HEK293 (cell line): ENCODE measurements at regions not wholly inside any gene's neighbourhood (a gene's known extent, or its start where the extent isn't known, plus 50 kb on each side); places are given as distances from the start of the nearest gene placed in this dataset.

Experiments
- CTCF ChIA-PET: fragments of 350-600 bp; formaldehyde crosslinking; extraction: SDS; loops from one replicate; lab custom pipeline; 2021; ENCODE audit warnings: antibody characterized with exemption; lab: Yijun Ruan, JAX
- POLR2A ChIA-PET: fragments of 300-600 bp; formaldehyde crosslinking; extraction: SDS; loops from one replicate; lab custom pipeline; 2020; ENCODE audit warnings: antibody characterized with exemption, inconsistent platforms; lab: Yijun Ruan, JAX
- H3K27ac ChIP-seq: fragments of 200-500 bp; sonication (Bioruptor generic); 2 replicates; pipeline ENCODE4 v1.5.1; 2014; ENCODE audit warnings: low read depth, low read length, control low read depth, inconsistent platforms; ENCODE audit errors: extremely low read depth
- H3K36me3 ChIP-seq, 2 experiments: fragments of 200-500 bp in 1 of 2; sonication (Bioruptor generic) in 1 of 2; 1 replicate in 1 of 2; 2 replicates in 1 of 2; pipeline ENCODE4 v1.5.1; 2014 to 2017; ENCODE audit warnings: inconsistent platforms in 2 of 2, low read length in 2 of 2; ENCODE audit not compliant: control insufficient read depth in 2 of 2, insufficient read depth in 1 of 2
- H3K4me1 ChIP-seq: fragments of 200-500 bp; sonication (Bioruptor generic); 2 replicates; pipeline ENCODE4 v1.5.1; 2014; ENCODE audit warnings: mild to moderate bottlenecking, low read length, inconsistent platforms; ENCODE audit not compliant: control insufficient read depth, insufficient read depth
- H3K4me3 ChIP-seq: 2 replicates; pipeline ENCODE4 v1.5.1; 2011; ENCODE audit warnings: low read depth, mild to moderate bottlenecking, control low read depth, low read length, moderate library complexity
- H3K9me3 ChIP-seq: fragments of 200-500 bp; sonication (Bioruptor generic); 2 replicates; pipeline ENCODE4 v1.5.1; 2014; ENCODE audit warnings: low read depth, low read length, inconsistent platforms; ENCODE audit not compliant: control insufficient read depth, insufficient read depth
- EGR2 ChIP-seq: fragments of 450-650 bp; formaldehyde crosslinking; IDR thresholded peaks from 2 replicates; pipeline ENCODE4 v1.5.1; 2016; ENCODE audit warnings: low read depth, missing biosample characterization, missing genetic modification characterization
- FEZF1 ChIP-seq: fragments of 450-650 bp; formaldehyde crosslinking; IDR thresholded peaks from 2 replicates; pipeline ENCODE4 v1.5.1; 2016; ENCODE audit warnings: missing biosample characterization, missing genetic modification characterization
- GLIS2 ChIP-seq: fragments of 450-650 bp; formaldehyde crosslinking; IDR thresholded peaks from 2 replicates; pipeline ENCODE4 v1.5.1; 2016; ENCODE audit warnings: missing biosample characterization, missing genetic modification characterization
- SALL2 ChIP-seq: fragments of 450-650 bp; formaldehyde crosslinking; IDR thresholded peaks from 2 replicates; pipeline ENCODE4 v1.5.0; 2017; ENCODE audit warnings: missing biosample characterization, mild to moderate bottlenecking, missing genetic modification characterization, borderline replicate concordance
- SCRT1 ChIP-seq: fragments of 450-650 bp; formaldehyde crosslinking; IDR thresholded peaks from 2 replicates; pipeline ENCODE4 v1.5.1; 2016; ENCODE audit warnings: missing biosample characterization, missing genetic modification characterization, borderline replicate concordance
- SETDB1 ChIP-seq: IDR thresholded peaks from one replicate; pipeline ENCODE4 v1.6.1; 2017; ENCODE audit warnings: mild to moderate bottlenecking, low read length, moderate library complexity, mixed read lengths; ENCODE audit not compliant: insufficient read length
- ZFHX2 ChIP-seq: fragments of 450-650 bp; formaldehyde crosslinking; conservative IDR thresholded peaks from 2 replicates; pipeline ENCODE4 v1.5.1; 2016; ENCODE audit warnings: missing biosample characterization, missing genetic modification characterization
- ZFP3 ChIP-seq: fragments of 450-650 bp; formaldehyde crosslinking; IDR thresholded peaks from 2 replicates; pipeline ENCODE4 v1.5.1; 2016; ENCODE audit warnings: low read depth, missing biosample characterization, missing genetic modification characterization
- ZNF146 ChIP-seq: fragments of 450-650 bp; formaldehyde crosslinking; IDR thresholded peaks from 2 replicates; pipeline ENCODE4 v1.5.1; 2016; ENCODE audit warnings: missing biosample characterization, missing genetic modification characterization
- ZNF184 ChIP-seq: fragments of 450-650 bp; IDR thresholded peaks from 2 replicates; pipeline ENCODE4 v1.5.1; 2018; ENCODE audit warnings: missing biosample characterization, mild to moderate bottlenecking, missing genetic modification characterization
- ZNF311 ChIP-seq: fragments of 450-650 bp; formaldehyde crosslinking; IDR thresholded peaks from 2 replicates; pipeline ENCODE4 v1.5.1; 2017; ENCODE audit warnings: missing biosample characterization, missing genetic modification characterization, borderline replicate concordance
- ZNF544 ChIP-seq: fragments of 450-650 bp; formaldehyde crosslinking; IDR thresholded peaks from 2 replicates; pipeline ENCODE4 v1.5.0; 2017; ENCODE audit warnings: missing biosample characterization, missing genetic modification characterization
- ZNF623 ChIP-seq: fragments of 450-650 bp; formaldehyde crosslinking; IDR thresholded peaks from 2 replicates; pipeline ENCODE4 v1.5.1; 2016; ENCODE audit warnings: missing biosample characterization, missing genetic modification characterization
- ZNF624 ChIP-seq: fragments of 450-650 bp; formaldehyde crosslinking; IDR thresholded peaks from 2 replicates; pipeline ENCODE4 v1.5.1; 2017; ENCODE audit warnings: missing biosample characterization, missing genetic modification characterization
- ZNF664 ChIP-seq: fragments of 450-650 bp; formaldehyde crosslinking; IDR thresholded peaks from 2 replicates; pipeline ENCODE4 v1.5.1; 2016; ENCODE audit warnings: missing biosample characterization, missing genetic modification characterization
- ZNF707 ChIP-seq: fragments of 450-650 bp; formaldehyde crosslinking; IDR thresholded peaks from 2 replicates; pipeline ENCODE4 v1.5.1; 2016; ENCODE audit warnings: missing biosample characterization, missing genetic modification characterization
- TF ChIP-seq, protein P1 (sequence below): fragments of 450-650 bp; formaldehyde crosslinking; IDR thresholded peaks from 2 replicates; pipeline ENCODE4 v1.5.1; 2017; ENCODE audit warnings: missing biosample characterization, missing genetic modification characterization
- TF ChIP-seq, protein P2 (sequence below): fragments of 450-650 bp; formaldehyde crosslinking; IDR thresholded peaks from 2 replicates; pipeline ENCODE4 v1.5.1; 2016; ENCODE audit warnings: missing biosample characterization, missing genetic modification characterization

DNA sequence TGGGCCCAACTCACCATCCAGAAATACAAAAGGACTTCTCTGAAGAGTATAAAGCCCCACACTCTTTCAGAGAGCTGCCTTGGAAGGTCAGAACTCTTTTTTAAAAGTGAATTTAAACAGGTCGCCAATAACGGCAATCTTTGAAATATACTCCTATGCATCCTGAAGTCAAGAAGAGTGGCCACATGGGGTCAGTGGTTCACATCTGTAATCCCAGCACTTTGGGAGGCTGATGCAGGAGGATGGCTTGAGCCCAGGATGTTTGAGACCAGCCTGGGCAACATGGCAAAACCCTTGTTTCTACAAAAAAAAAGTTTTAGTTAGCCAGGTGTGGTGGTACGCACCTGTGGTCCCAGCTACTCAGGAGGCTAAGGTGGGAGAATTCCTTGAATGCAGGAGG lies 68.1 kb upstream of the FZD7 start:
- POLR2A ChIA-PET, result no interaction called here
- CTCF ChIA-PET, result interaction anchor here (0.7 to 1.5 kb wide), 6 partner anchors 12 to 195 kb away, joined by 3 to 8 read pairs (median 3); no protein-coding TSS in a partner anchor

DNA sequence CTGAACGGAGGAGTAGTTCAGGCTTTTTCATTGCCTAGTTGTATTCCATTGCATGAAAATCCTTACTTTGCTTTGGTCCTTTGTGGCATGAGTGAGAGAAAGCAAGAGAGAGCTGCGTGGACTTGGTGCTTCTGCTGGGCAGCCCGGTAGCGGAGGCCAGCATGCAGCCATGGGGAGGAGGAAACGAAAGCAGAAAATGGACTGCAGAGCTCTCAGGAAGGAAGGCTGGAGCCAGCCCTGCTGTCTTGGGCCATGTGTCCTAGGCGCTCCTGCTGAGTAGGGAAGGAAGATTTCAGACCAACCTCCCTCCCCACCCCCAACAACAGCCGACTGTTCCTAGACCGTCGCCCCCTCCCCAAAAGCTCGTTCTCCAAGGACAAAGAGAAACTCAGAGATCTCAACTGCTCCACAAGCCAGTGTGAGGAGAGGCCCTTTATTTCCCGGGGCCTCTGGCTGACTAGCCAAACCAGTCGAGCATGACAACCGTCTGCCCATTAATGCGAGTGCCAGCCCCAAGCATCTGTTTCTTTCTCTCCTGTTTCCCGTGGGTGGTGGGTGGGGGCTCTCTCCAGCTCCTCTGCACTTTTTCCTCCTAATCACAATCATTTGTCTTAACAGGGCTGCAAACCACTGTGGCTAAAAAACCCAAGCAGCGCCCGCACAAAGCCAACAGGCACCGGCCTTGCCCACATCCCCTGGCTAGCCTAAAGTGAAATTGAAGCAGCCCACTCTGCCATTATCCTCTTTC lies 66.8 kb upstream of the FZD7 start:
- Histone ChIP-seq H3K9me3 (no peaks in the 10 kb centered on the region), H3K4me1 (no peaks in the 10 kb centered on the region), H3K36me3 (no peaks in the 10 kb centered on the region), H3K27ac (no peak overlapping the region), H3K4me3 (no peak overlapping the region)
- POLR2A ChIA-PET, result no interaction called here
- TF ChIP-seq SALL2 (tag by site-specific recombination) (no peak), SCRT1 (tag by site-specific recombination) (no peak), ZNF184 (no peak), ZFHX2 (tag by site-specific recombination) (peak; percentile 59), SETDB1 (no peak), ZNF623 (tag by site-specific recombination) (no peak), ZNF544 (tag by site-specific recombination) (no peak), ZNF664 (tag by site-specific recombination) (no peak), ZNF707 (no peak), GLIS2 (no peak), EGR2 (tag by site-specific recombination) (peak; percentile 30; the same call in 1 of the 2 replicates), FEZF1 (no peak), ZNF146 (peak; percentile 71)
- TF ChIP-seq, protein P1, sequence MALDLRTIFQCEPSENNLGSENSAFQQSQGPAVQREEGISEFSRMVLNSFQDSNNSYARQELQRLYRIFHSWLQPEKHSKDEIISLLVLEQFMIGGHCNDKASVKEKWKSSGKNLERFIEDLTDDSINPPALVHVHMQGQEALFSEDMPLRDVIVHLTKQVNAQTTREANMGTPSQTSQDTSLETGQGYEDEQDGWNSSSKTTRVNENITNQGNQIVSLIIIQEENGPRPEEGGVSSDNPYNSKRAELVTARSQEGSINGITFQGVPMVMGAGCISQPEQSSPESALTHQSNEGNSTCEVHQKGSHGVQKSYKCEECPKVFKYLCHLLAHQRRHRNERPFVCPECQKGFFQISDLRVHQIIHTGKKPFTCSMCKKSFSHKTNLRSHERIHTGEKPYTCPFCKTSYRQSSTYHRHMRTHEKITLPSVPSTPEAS (tag by site-specific recombination), result no peak
- CTCF ChIA-PET, result interaction anchor here (0.5 to 1.5 kb wide), 6 partner anchors 10 to 138 kb away, joined by 3 to 8 read pairs (median 3); no protein-coding TSS in a partner anchor

More for the DNA sequence above, 68.1 kb upstream of the FZD7 start:
- Histone ChIP-seq H3K4me3 (no peak overlapping the region), H3K4me1 (no peaks in the 10 kb centered on the region), H3K9me3 (no peaks in the 10 kb centered on the region)
- TF ChIP-seq, protein P2, sequence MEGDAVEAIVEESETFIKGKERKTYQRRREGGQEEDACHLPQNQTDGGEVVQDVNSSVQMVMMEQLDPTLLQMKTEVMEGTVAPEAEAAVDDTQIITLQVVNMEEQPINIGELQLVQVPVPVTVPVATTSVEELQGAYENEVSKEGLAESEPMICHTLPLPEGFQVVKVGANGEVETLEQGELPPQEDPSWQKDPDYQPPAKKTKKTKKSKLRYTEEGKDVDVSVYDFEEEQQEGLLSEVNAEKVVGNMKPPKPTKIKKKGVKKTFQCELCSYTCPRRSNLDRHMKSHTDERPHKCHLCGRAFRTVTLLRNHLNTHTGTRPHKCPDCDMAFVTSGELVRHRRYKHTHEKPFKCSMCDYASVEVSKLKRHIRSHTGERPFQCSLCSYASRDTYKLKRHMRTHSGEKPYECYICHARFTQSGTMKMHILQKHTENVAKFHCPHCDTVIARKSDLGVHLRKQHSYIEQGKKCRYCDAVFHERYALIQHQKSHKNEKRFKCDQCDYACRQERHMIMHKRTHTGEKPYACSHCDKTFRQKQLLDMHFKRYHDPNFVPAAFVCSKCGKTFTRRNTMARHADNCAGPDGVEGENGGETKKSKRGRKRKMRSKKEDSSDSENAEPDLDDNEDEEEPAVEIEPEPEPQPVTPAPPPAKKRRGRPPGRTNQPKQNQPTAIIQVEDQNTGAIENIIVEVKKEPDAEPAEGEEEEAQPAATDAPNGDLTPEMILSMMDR (tag by site-specific recombination), result 0 out of 2 replicates have a peak, but pooled peaks have one; percentile 22
- no peak for TF ChIP-seq ZNF311 (tag by site-specific recombination)
- TF ChIP-seq, all 188 proteins: peak for 1
- Histone ChIP-seq H3K36me3 (no peaks in the 10 kb centered on the region), H3K27ac (no peak overlapping the region)

DNA sequence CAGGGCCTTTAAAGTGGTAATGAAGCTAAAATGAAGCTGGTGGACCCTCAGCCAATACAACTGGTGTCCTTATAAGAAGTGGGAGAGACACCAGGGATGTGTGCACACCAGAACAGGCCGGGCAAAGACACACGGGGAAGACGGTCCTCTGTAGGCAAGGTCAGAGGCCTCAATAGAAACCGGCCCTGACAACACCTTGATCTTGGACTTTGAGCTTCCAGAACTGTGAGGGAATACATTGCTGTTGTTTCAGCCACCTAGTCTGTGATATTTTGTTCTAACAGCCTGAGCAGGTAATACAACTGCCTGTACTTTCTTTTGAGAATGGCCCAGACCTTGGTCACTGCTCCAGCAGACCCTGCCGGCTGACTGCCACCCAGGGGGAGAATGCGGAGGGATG lies 65.6 kb upstream of the FZD7 start:
- CTCF ChIA-PET, result no interaction called here
- POLR2A ChIA-PET, result no interaction called here
- Histone ChIP-seq H3K4me1 (no peaks in the 10 kb centered on the region), H3K4me3 (no peak overlapping the region), H3K36me3 (no peaks in the 10 kb centered on the region), H3K27ac (no peak overlapping the region), H3K9me3 (no peaks in the 10 kb centered on the region)
- TF ChIP-seq ZFP3 (tag by site-specific recombination) (no peak), ZNF624 (no peak)
- TF ChIP-seq, all 188 proteins: peak for 0
